ENCODE measurements at regions not wholly inside any gene's neighbourhood (a gene's known extent, or its start where the extent isn't known, plus 50 kb on each side); places are given as distances from the start of the nearest gene placed in this dataset.
"Not testable (repeated sequence)": the region's sequence is repeated elsewhere in the genome, so short reads cannot be mapped to it uniquely, and the experiment has no call there.

GRCh38 chr12:41653386-41654326, 465.5 kb downstream of the PDZRN4 start:
- DNase-seq = no peak

- DNase-seq = no peak
These were observed 464.9 kb downstream of the PDZRN4 start for GRCh38 chr12:41652981-41653380.

- DNase-seq = no peak
These were observed 457.5 kb downstream of the PDZRN4 start for GRCh38 chr12:41645624-41646023.

- not testable (repeated sequence) for DNase-seq
These were observed 454.7 kb downstream of the PDZRN4 start for GRCh38 chr12:41642808-41643207.

- DNase-seq = no peak
These were observed 448.5 kb downstream of the PDZRN4 start for GRCh38 chr12:41636653-41637052.

GRCh38 chr12:41635626-41636364, 447.7 kb downstream of the PDZRN4 start:
- no peak for DNase-seq

- DNase-seq = no peak
These were observed 446.0 kb downstream of the PDZRN4 start for GRCh38 chr12:41634091-41634490.

- DNase-seq = no peak
These were observed 441.5 kb downstream of the PDZRN4 start for GRCh38 chr12:41629611-41630010.

- no peak for DNase-seq
These were observed 439.4 kb downstream of the PDZRN4 start for GRCh38 chr12:41627476-41627875.

- no peak for DNase-seq
These were observed 436.5 kb downstream of the PDZRN4 start for GRCh38 chr12:41624571-41624970.
